GM12892 (cell line): ENCODE measurements at regions not wholly inside any gene's neighbourhood (a gene's known extent, or its start where the extent isn't known, plus 50 kb on each side); places are given as distances from the start of the nearest gene placed in this dataset.

Experiments
- POLR2A ChIP-seq: IDR thresholded peaks from 2 replicates; pipeline ENCODE4 v1.6.1; 2011; ENCODE audit warnings: low read depth, low read length, control low read depth
- POLR2AphosphoS5 ChIP-seq: IDR thresholded peaks from 2 replicates; pipeline ENCODE4 v1.6.1; 2011; ENCODE audit warnings: low read depth, low read length, control low read depth
- TAF1 ChIP-seq: IDR thresholded peaks from 2 replicates; pipeline ENCODE4 v1.6.1; 2011; ENCODE audit warnings: low read depth, mild to moderate bottlenecking, control low read depth, low read length, borderline replicate concordance

GRCh38 chr11:134524201-134524600 lies 112.2 kb upstream of the B3GAT1 start:
- no peak for TF ChIP-seq POLR2AphosphoS5
- no peak for TF ChIP-seq TAF1
- no peak for TF ChIP-seq POLR2A
